ENCODE measurements at regions not wholly inside any gene's neighbourhood (a gene's known extent, or its start where the extent isn't known, plus 50 kb on each side); places are given as distances from the start of the nearest gene placed in this dataset.
A peak's percentile ranks its signal among the peaks of the same experiment; 100 is the strongest.
"Not testable (repeated sequence)": the region's sequence is repeated elsewhere in the genome, so short reads cannot be mapped to it uniquely, and the experiment has no call there.

- DNase-seq (ENCODE audit: low read depth) = no peak
These were observed 198.1 kb downstream of the CSNK1G3 start for GRCh38 chr5:123710031-123710430.

GRCh38 chr5:123709422-123709821, 197.4 kb downstream of the CSNK1G3 start:
- DNase-seq (ENCODE audit: low read depth) = no peak

- DNase-seq (ENCODE audit: low read depth) = peak; percentile 89
These were observed 196.3 kb downstream of the CSNK1G3 start for GRCh38 chr5:123708074-123708806.

GRCh38 chr5:123706531-123706930, 194.6 kb downstream of the CSNK1G3 start:
- no peak for DNase-seq (ENCODE audit: low read depth)

GRCh38 chr5:123705741-123706140, 193.8 kb downstream of the CSNK1G3 start:
- DNase-seq (ENCODE audit: low read depth) = peak; percentile 62

- no peak for DNase-seq (ENCODE audit: low read depth)
These were observed 189.7 kb downstream of the CSNK1G3 start for GRCh38 chr5:123701511-123702200.

- DNase-seq (ENCODE audit: low read depth) = peak; percentile 97
These were observed 188.8 kb downstream of the CSNK1G3 start for GRCh38 chr5:123700624-123701287.

GRCh38 chr5:123699571-123699970, 187.6 kb downstream of the CSNK1G3 start:
- no peak for DNase-seq (ENCODE audit: low read depth)

- DNase-seq (ENCODE audit: low read depth) = not testable (repeated sequence)
These were observed 187.0 kb downstream of the CSNK1G3 start for GRCh38 chr5:123698937-123699336.

- no peak for DNase-seq (ENCODE audit: low read depth)
These were observed 185.0 kb downstream of the CSNK1G3 start for GRCh38 chr5:123696921-123697341.

- DNase-seq (ENCODE audit: low read depth) = no peak
These were observed 178.8 kb downstream of the CSNK1G3 start for GRCh38 chr5:123690821-123691220.

- no peak for DNase-seq (ENCODE audit: low read depth)
These were observed 169.1 kb downstream of the CSNK1G3 start for GRCh38 chr5:123681061-123681460.

- DNase-seq (ENCODE audit: low read depth) = no peak
These were observed 161.1 kb downstream of the CSNK1G3 start for GRCh38 chr5:123673107-123673506.

GRCh38 chr5:123671711-123672456, 159.9 kb downstream of the CSNK1G3 start:
- DNase-seq (ENCODE audit: low read depth) = no peak

GRCh38 chr5:123671042-123671441, 159.1 kb downstream of the CSNK1G3 start:
- peak; percentile 27 for DNase-seq (ENCODE audit: low read depth)

All from fibroblast of the conjunctiva (primary cell).